Endothelial cell (in vitro differentiated cells): ENCODE measurements at regions not wholly inside any gene's neighbourhood (a gene's known extent, or its start where the extent isn't known, plus 50 kb on each side); places are given as distances from the start of the nearest gene placed in this dataset.
A peak's percentile ranks its signal among the peaks of the same experiment; 100 is the strongest.

Experiments used
- DNase-seq: peaks from one replicate; pipeline ENCODE4 v3.0.0; 2021; ENCODE audit warnings: low spot score
- H3K27ac Mint-ChIP-seq: one replicate; pipeline ENCODE4 v1.8.0; 2021; ENCODE audit warnings: mixed read lengths, inconsistent platforms; ENCODE audit not compliant: unreplicated experiment
- H3K27me3 Mint-ChIP-seq: one replicate; pipeline ENCODE4 v1.8.0; 2021; ENCODE audit warnings: mild to moderate bottlenecking, moderate library complexity, mixed read lengths, inconsistent platforms; ENCODE audit not compliant: unreplicated experiment
- H3K36me3 Mint-ChIP-seq: one replicate; pipeline ENCODE4 v1.8.0; 2021; ENCODE audit warnings: mild to moderate bottlenecking, low read depth, mixed read lengths, inconsistent platforms; ENCODE audit not compliant: unreplicated experiment
- H3K4me1 Mint-ChIP-seq: one replicate; pipeline ENCODE4 v1.8.0; 2021; ENCODE audit warnings: mild to moderate bottlenecking, mixed read lengths, inconsistent platforms; ENCODE audit not compliant: unreplicated experiment
- H3K4me3 Mint-ChIP-seq: one replicate; pipeline ENCODE4 v1.8.0; 2021; ENCODE audit warnings: mild to moderate bottlenecking, mixed read lengths, inconsistent platforms; ENCODE audit not compliant: unreplicated experiment
- H3K9me3 Mint-ChIP-seq: one replicate; pipeline ENCODE4 v1.8.0; 2021; ENCODE audit warnings: mixed read lengths, inconsistent platforms; ENCODE audit not compliant: unreplicated experiment
- TF ChIP-seq, protein P1 (sequence below): fragments of 200-600 bp; sonication (generic); IDR thresholded peaks from one replicate; pipeline ENCODE4 v1.5.0; 2021; ENCODE audit warnings: antibody characterized with exemption; ENCODE audit not compliant: unreplicated experiment

DNA sequence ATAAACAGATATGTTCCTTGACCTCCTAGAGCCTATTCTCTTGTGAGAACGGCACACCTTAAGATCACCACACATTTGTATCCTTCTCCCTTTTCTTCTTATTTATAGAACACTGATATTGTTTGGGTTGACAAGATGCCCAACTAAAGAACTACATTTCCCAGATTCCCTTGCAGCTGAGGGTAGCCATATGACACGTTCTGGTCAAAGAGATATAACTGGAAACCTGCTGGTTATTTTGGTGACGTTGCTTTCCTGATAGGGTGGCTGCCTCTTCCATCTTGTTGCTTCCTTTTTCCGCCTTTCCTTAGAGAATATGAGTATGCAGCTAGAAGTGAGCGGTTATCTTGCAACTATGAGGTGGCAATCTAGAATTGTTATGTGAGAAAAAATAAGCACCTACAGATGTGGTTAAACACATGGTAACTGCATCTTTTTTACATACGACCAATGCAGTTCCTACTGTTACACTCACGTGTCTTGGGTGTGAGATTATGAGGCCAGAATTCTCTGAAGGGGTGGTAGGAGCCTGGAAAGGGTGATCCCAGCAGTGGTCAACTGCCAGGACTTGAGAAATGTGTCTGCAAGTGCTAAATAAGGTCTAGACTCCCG lies 72.9 kb downstream of the SEC61B start:
- Mint-ChIP-seq H3K27me3 (no peaks in the 10 kb centered on the region), H3K36me3 (no peaks in the 10 kb centered on the region), H3K9me3 (no peaks in the 10 kb centered on the region), H3K4me3 (no peak overlapping the region), H3K4me1 (peaks cover 28% of the 10 kb centered on the region), H3K27ac (no peak overlapping the region)
- TF ChIP-seq, protein P1, sequence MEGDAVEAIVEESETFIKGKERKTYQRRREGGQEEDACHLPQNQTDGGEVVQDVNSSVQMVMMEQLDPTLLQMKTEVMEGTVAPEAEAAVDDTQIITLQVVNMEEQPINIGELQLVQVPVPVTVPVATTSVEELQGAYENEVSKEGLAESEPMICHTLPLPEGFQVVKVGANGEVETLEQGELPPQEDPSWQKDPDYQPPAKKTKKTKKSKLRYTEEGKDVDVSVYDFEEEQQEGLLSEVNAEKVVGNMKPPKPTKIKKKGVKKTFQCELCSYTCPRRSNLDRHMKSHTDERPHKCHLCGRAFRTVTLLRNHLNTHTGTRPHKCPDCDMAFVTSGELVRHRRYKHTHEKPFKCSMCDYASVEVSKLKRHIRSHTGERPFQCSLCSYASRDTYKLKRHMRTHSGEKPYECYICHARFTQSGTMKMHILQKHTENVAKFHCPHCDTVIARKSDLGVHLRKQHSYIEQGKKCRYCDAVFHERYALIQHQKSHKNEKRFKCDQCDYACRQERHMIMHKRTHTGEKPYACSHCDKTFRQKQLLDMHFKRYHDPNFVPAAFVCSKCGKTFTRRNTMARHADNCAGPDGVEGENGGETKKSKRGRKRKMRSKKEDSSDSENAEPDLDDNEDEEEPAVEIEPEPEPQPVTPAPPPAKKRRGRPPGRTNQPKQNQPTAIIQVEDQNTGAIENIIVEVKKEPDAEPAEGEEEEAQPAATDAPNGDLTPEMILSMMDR: no peak
- no peak for DNase-seq

DNA sequence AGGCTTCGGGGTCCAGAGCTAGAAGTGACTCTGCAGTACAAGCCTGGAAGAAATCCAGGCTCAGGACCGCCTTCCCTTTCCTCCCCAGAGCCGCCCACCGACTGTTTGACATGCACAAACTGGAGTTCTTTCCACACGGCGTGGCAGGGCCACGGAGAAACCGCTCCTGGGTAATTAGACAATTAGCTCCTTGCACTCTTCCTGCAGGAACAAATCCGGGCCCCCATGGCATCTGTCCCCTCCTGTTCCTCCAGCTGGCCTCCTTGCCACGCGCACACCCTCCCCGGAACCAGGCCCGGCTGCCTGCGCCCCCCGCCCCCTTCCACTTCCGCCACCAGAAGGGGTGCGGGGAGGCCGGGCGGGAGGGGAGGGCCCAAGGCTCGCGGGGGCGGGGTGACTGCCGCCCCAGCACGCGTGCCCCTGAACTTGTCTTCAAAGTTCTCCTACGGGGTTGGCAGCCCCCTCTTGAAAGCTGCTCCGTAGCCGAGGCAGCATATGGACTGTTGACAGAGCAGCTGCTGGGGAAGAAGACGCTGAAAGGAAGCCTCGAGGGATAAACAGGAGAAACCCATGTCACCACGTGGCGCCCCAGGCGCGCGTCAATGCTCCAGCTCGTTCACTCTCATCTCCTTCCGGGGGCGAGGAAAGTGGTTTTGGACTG lies 74.3 kb downstream of the SEC61B start:
- Mint-ChIP-seq H3K27me3 (peaks cover 2% of the 10 kb centered on the region), H3K4me3 (no peak overlapping the region), H3K36me3 (no peaks in the 10 kb centered on the region), H3K9me3 (no peaks in the 10 kb centered on the region), H3K4me1 (peaks cover 32% of the 10 kb centered on the region), H3K27ac (no peak overlapping the region)
- DNase-seq: no peak
- TF ChIP-seq, protein P1: no peak

DNA sequence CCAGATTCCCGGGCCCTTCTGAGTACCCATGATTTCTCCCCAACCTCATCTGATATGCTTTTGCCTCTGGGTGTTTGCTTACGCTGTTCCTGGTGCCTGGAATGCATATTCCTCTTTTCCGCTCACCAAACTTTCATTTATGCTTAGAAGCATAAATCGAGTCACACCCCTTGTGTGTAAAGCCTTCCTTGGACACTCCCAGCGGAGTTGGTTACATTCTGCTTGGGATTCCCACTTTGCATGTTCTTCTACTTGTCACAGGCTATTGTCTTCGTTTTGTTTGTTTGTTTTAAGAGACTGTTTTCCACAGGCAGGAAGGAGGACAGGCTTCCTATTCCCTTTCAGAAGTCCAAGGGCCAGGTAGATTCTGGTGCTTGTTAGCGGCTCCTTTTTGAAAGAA lies 76.5 kb downstream of the SEC61B start:
- Mint-ChIP-seq H3K9me3 (no peaks in the 10 kb centered on the region), H3K4me3 (no peak overlapping the region), H3K36me3 (no peaks in the 10 kb centered on the region), H3K27ac (peak overlapping the region; percentile 89), H3K27me3 (peaks cover 3% of the 10 kb centered on the region), H3K4me1 (peaks cover 32% of the 10 kb centered on the region)
- no peak for DNase-seq
- TF ChIP-seq, protein P1: no peak

DNA sequence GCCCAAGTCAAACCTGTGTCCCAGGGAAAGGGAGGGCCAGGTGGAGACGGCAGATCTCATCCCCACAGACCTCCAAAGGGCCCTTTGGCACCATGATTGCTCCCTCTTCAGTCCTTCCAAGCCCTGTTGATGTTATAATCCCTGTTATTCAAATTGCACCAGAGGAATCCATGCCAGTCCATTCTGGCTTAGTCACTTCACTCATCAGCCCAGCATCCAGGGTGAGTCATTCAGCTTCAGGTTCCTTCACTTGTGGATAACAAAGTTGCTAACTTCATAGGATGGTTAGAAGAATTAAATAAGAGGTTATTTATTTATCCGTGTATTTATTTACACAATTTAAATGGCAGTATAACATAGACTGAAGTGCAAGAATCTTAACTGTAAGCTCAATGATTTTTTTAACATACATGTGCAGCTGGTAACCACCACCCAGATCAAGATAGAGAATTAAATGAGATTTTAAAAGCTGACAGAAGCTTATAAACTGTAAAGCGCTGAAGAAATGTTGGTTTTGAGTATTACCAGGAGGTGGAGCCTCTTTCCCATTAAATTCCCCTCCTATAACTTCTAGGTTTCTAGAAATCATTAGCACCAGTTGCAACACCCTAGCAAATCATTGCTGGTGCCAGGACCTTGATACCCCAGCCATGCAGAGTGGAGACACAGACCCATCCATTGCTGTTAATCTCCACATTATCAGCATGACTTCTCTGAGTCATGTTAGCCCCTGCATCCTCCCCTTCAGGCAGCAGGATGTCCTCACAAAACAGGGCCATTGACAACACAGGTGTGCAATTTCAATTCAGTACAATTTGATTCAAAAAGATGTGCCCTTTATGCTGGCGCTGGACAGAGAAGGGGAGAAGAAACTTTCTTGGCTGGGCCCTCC lies 77.4 kb downstream of the SEC61B start:
- TF ChIP-seq, protein P1: no peak
- peaks cover 6% of the 10 kb centered on the region for H3K27me3 Mint-ChIP-seq
- no peaks in the 10 kb centered on the region for H3K36me3 Mint-ChIP-seq
- no peak for DNase-seq
- peaks cover 32% of the 10 kb centered on the region for H3K4me1 Mint-ChIP-seq
- H3K4me3 Mint-ChIP-seq: no peak overlapping the region
- H3K27ac Mint-ChIP-seq: peak overlapping the region; percentile 89
- no peaks in the 10 kb centered on the region for H3K9me3 Mint-ChIP-seq
